ENCODE measurements at regions not wholly inside any gene's neighbourhood (a gene's known extent, or its start where the extent isn't known, plus 50 kb on each side); places are given as distances from the start of the nearest gene placed in this dataset.

- FAIRE-seq (no peak), ATAC-seq (no peak), DNase-seq (ENCODE audit: low read depth in 1 of 2, low spot score in 1 of 2) (no peak)
- H3K4me1 ChIP-seq: no peaks in the 10 kb centered on the region
- no peak overlapping the region for H3K27ac ChIP-seq
- ChIA-PET CTCF (no interaction called here), POLR2A (no interaction called here)
- no peak for TF ChIP-seq HEYL (CRISPR knock-in tag; IDR thresholded peaks at IDR 0.05)
- no peak for TF ChIP-seq KDM5A (IDR thresholded peaks at IDR 0.05)
- TF ChIP-seq HOXA7 (CRISPR knock-in tag; IDR thresholded peaks at IDR 0.05): no peak
- no peak for TF ChIP-seq BHLHE40 (IDR thresholded peaks at IDR 0.05; ENCODE audit: low read depth, low read length)
- TF ChIP-seq TP53 (CRISPR knock-in tag; IDR thresholded peaks at IDR 0.05): no peak
- no peak for TF ChIP-seq SMC3 (IDR thresholded peaks at IDR 0.05)
- no peak for TF ChIP-seq JUNB (IDR thresholded peaks at IDR 0.05)
- TF ChIP-seq, protein P1, sequence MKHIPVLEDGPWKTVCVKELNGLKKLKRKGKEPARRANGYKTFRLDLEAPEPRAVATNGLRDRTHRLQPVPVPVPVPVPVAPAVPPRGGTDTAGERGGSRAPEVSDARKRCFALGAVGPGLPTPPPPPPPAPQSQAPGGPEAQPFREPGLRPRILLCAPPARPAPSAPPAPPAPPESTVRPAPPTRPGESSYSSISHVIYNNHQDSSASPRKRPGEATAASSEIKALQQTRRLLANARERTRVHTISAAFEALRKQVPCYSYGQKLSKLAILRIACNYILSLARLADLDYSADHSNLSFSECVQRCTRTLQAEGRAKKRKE (CRISPR knock-in tag; IDR thresholded peaks at IDR 0.05; ENCODE audit: low read depth): no peak
- no peak for TF ChIP-seq FOSB (CRISPR knock-in tag; IDR thresholded peaks at IDR 0.05)
- no peak for TF ChIP-seq GATA3 (IDR thresholded peaks at IDR 0.05; ENCODE audit: borderline replicate concordance)
- TF ChIP-seq HDAC2 (IDR thresholded peaks at IDR 0.05): no peak
- no peak for TF ChIP-seq SREBF2 (IDR thresholded peaks at IDR 0.05)
- TF ChIP-seq, protein P2, sequence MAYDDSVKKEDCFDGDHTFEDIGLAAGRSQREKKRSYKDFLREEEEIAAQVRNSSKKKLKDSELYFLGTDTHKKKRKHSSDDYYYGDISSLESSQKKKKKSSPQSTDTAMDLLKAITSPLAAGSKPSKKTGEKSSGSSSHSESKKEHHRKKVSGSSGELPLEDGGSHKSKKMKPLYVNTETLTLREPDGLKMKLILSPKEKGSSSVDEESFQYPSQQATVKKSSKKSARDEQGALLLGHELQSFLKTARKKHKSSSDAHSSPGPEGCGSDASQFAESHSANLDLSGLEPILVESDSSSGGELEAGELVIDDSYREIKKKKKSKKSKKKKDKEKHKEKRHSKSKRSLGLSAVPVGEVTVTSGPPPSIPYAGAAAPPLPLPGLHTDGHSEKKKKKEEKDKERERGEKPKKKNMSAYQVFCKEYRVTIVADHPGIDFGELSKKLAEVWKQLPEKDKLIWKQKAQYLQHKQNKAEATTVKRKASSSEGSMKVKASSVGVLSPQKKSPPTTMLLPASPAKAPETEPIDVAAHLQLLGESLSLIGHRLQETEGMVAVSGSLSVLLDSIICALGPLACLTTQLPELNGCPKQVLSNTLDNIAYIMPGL (CRISPR knock-in tag; IDR thresholded peaks at IDR 0.05; ENCODE audit: borderline replicate concordance): no peak
- TF ChIP-seq CEBPB (IDR thresholded peaks at IDR 0.05): no peak
- no peak for TF ChIP-seq FOSL2 (IDR thresholded peaks at IDR 0.05)
- TF ChIP-seq FOSL2 (CRISPR knock-in tag; IDR thresholded peaks at IDR 0.05): no peak
- TF ChIP-seq, protein P3, sequence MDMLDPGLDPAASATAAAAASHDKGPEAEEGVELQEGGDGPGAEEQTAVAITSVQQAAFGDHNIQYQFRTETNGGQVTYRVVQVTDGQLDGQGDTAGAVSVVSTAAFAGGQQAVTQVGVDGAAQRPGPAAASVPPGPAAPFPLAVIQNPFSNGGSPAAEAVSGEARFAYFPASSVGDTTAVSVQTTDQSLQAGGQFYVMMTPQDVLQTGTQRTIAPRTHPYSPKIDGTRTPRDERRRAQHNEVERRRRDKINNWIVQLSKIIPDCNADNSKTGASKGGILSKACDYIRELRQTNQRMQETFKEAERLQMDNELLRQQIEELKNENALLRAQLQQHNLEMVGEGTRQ (IDR thresholded peaks at IDR 0.05): no peak
- no peak for TF ChIP-seq NFE2L2 (conservative IDR thresholded peaks at IDR 0.05; ENCODE audit: low read length)
- H3K4me2 ChIP-seq: no peak overlapping the region
- 0% methylated on average over 2 of the region's 2 CpGs for WGBS (ENCODE audit: missing lambda C conversion rate)
- H3K4me3 ChIP-seq: no peak overlapping the region
- H3K9me3 ChIP-seq: no peaks in the 10 kb centered on the region
These were observed 557.0 kb upstream of the SGO1 start for GRCh38 chr3:20742903-20743552.

DNA sequence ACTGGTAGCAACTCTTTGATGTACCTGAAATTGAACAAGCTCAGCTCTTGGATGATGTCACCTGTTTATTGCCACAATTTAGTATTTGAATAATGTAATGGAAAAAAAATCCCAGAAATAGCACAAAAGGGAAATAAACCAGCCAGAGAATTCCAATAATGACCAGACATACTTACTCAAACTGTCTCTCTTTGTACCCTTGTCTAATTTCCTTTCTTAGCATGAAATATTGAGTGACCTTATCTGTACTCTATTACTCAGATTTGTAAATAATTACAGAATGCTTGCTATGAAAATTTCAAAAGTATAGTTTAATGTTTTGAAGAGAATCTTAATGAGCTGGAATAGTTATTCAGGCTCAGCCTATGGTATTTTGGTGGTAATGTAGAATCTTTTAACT is 555.4 kb upstream of the SGO1 start:
- H3K4me2 ChIP-seq: no peak overlapping the region
- no peak overlapping the region for H3K27ac ChIP-seq
- H3K4me1 ChIP-seq: no peaks in the 10 kb centered on the region
- H3K9me3 ChIP-seq: no peaks in the 10 kb centered on the region
- ChIA-PET CTCF (no interaction called here), POLR2A (no interaction called here)
- no peak overlapping the region for H3K4me3 ChIP-seq
- ATAC-seq: no peak
- DNase-seq (ENCODE audit: low read depth in 1 of 2, low spot score in 1 of 2): no peak
- no peak for FAIRE-seq
- TF ChIP-seq, protein P4, sequence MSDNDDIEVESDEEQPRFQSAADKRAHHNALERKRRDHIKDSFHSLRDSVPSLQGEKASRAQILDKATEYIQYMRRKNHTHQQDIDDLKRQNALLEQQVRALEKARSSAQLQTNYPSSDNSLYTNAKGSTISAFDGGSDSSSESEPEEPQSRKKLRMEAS (IDR thresholded peaks at IDR 0.05): no peak
- TF ChIP-seq HOXB5 (CRISPR knock-in tag; IDR thresholded peaks at IDR 0.05): no peak
- TF ChIP-seq POLR2A (IDR thresholded peaks at IDR 0.05; ENCODE audit: low read length): no peak
- TF ChIP-seq CHD2 (IDR thresholded peaks at IDR 0.05; ENCODE audit: low read length, partially characterized antibody): no peak
- no peak for TF ChIP-seq RARB (CRISPR knock-in tag; IDR thresholded peaks at IDR 0.05)
- TF ChIP-seq GATA3 (IDR thresholded peaks at IDR 0.05; ENCODE audit: borderline replicate concordance): no peak
- TF ChIP-seq CHD4 (IDR thresholded peaks at IDR 0.05; ENCODE audit: borderline replicate concordance): no peak
- TF ChIP-seq FOSB (CRISPR knock-in tag; IDR thresholded peaks at IDR 0.05): no peak
- TF ChIP-seq SREBF2 (IDR thresholded peaks at IDR 0.05): no peak
- TF ChIP-seq HEYL (CRISPR knock-in tag; IDR thresholded peaks at IDR 0.05): no peak
- TF ChIP-seq ESRRA (IDR thresholded peaks at IDR 0.05; ENCODE audit: borderline replicate concordance, low read length): no peak

Measured in A549 (cell line).